Retinal pigment epithelial cell (primary cell): ENCODE measurements at regions not wholly inside any gene's neighbourhood (a gene's known extent, or its start where the extent isn't known, plus 50 kb on each side); places are given as distances from the start of the nearest gene placed in this dataset.
A peak's percentile ranks its signal among the peaks of the same experiment; 100 is the strongest.

Experiments
- DNase-seq: peaks from one replicate; pipeline ENCODE4 v3.0.0-alpha.2; 2010; ENCODE audit warnings: low read depth
- H3K4me3 ChIP-seq: 2 replicates; pipeline ENCODE4 v1.5.1; 2011; ENCODE audit warnings: mild to moderate bottlenecking, low read length, control low read depth, moderate library complexity
- TF ChIP-seq, protein P1 (sequence below): conservative IDR thresholded peaks from 2 replicates; pipeline ENCODE4 v1.5.1; 2011; ENCODE audit warnings: low read depth, low read length, control low read depth, inconsistent platforms

DNA sequence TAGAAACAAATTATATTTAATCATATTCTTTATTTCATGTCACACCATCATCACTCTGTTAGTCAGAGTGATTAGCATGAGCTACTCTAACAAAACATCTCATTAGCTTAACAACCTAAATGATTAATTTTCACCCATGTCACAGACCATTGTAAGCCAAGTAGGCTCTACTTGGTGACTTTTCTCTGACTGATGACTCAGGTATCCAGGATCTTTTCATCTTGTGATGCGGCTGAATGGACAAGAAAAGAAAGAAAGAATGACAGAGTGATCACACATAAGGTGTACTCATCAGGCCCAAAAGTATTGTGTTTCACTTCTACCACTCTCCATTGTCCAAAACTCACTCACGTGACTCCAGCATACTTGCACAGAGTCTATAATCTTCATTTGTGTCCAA lies 299.3 kb downstream of the ANXA1 start:
- DNase-seq = peak; percentile 49
- H3K4me3 ChIP-seq = no peak overlapping the region
- TF ChIP-seq, protein P1, sequence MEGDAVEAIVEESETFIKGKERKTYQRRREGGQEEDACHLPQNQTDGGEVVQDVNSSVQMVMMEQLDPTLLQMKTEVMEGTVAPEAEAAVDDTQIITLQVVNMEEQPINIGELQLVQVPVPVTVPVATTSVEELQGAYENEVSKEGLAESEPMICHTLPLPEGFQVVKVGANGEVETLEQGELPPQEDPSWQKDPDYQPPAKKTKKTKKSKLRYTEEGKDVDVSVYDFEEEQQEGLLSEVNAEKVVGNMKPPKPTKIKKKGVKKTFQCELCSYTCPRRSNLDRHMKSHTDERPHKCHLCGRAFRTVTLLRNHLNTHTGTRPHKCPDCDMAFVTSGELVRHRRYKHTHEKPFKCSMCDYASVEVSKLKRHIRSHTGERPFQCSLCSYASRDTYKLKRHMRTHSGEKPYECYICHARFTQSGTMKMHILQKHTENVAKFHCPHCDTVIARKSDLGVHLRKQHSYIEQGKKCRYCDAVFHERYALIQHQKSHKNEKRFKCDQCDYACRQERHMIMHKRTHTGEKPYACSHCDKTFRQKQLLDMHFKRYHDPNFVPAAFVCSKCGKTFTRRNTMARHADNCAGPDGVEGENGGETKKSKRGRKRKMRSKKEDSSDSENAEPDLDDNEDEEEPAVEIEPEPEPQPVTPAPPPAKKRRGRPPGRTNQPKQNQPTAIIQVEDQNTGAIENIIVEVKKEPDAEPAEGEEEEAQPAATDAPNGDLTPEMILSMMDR = no peak

DNA sequence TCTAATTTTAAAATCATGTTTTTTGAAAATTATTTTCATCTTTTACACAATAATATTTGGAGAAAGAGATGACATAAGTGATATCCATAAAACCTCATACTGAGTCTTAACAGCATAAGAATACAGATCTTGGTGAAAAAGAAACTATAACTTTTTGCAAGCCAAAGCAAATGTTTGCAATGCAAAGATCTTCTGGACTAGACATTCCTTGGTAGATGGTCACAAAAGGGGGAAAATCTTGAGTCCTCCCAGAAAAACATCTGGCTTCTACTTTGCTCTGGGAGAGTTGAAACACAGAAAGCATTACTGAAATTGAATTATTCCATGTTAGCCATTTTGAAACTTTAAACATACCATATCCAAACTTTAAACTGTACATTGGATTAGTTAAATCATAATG lies 308.2 kb downstream of the ANXA1 start:
- no peak for DNase-seq
- TF ChIP-seq, protein P1 = no peak

DNA sequence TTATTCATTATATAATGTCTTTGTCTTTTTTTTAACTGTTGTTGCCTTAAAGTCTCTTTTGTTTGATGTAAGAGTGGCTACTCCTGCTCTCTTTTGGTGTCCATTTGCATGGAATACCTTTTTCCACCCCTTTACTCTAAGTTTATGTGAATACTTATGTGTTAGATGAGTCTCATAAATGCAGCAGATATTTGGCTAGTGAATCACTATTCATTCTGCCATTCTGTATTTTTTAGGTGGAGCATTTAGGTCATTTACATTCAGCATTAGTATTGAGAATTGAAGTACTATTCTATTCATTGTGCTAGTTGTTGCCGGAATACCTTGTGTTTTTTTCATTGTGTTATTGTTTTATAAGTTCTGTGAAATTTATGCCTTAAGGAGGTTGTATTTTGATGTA lies 317.1 kb downstream of the ANXA1 start:
- no peak for DNase-seq
- no peak overlapping the region for H3K4me3 ChIP-seq
- TF ChIP-seq, protein P1 = no peak

More for the DNA sequence above, 308.2 kb downstream of the ANXA1 start:
- H3K4me3 ChIP-seq = no peak overlapping the region

DNA sequence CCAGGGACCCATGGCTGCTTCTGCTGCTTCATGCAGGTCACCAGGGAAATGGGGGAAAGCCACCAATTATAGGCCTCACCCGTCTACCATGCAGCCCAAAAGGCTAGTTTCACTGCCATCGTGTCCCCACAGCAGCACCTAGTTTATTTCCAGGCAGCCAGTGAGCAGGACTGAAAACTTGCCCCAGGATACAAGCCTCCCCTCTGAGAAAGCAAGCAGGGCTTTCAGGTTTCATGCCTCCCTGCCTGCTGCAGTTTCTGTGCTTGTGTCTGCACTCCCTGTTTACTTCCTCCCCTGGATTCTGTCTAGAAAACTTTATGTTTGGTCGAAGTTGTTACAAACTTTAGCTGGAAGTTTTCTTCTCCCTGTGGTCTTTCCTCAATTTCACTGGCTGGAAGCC lies 319.1 kb downstream of the ANXA1 start:
- TF ChIP-seq, protein P1 = no peak
- DNase-seq = no peak
- no peak overlapping the region for H3K4me3 ChIP-seq

DNA sequence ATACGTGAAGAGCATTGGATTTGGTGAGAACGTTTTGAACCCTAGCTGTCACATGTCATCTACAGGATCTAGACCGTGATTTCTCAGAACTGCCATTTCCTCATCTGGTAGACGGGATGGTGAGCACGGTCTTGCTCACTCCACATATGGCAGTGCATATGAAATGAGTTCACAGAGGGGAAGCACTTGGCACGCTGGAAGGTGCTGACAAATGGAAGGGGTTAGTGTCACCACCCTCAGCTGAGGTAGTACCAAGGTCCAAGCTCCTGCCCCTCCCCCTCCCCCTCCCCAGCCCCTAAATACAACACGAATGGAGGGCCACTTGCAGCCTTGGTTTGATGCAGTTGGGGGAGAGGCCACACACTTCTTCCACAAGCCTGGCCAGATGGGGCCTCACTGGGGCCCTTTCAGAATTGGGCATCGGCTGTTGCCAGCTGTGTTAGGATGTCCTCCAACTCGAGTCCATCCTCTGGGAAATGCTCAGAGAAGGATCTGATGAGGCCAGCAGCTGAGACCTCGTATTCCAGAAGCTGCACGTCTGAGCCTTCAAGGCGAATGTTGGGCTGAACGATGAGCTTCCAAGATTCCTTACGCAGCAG lies 322.4 kb downstream of the ANXA1 start:
- TF ChIP-seq, protein P1 = no peak
- H3K4me3 ChIP-seq = no peak overlapping the region
- DNase-seq = no peak

DNA sequence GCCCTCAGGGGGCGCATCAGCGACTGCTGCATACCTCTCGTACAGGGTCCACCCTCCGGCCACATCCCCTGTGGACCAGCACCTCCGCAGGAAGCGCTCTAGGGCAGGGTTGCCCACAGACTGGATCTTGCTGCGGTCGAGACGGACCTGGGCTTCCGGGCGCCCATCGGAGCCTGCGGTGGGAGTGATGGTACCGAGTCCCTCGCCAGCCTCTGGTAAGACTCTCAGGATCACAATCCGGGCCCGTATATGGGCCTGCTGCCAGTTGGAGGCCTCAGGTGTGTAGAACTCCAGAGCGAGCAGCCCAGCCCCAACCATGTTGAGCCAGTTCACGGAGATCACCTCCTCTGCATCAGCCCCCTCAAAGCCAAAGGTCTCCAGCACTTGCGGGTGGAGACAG lies 323.0 kb downstream of the ANXA1 start:
- TF ChIP-seq, protein P1 = no peak
- DNase-seq = no peak
- no peak overlapping the region for H3K4me3 ChIP-seq

DNA sequence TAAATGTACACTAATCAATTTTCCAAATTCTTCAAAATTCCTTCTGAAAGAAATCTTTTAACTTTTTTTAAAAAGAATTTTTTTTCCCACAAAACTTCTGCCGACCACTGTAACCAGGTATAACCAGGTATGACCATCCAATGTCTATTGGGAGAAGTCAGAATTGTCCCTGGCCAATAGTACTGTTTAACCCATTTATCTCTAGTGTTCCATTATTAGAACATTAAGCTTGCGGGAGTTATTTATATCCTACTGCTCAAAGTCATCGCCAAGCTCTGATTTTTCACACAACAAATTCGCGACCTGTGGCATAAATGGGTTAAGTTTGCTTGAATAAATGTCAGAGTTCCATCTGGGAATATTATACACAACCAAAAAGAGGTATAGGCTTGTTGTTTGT lies 343.2 kb downstream of the ANXA1 start:
- H3K4me3 ChIP-seq = no peak overlapping the region
- TF ChIP-seq, protein P1 = no peak
- no peak for DNase-seq
